ENCODE measurements at regions not wholly inside any gene's neighbourhood (a gene's known extent, or its start where the extent isn't known, plus 50 kb on each side); places are given as distances from the start of the nearest gene placed in this dataset.
"Not testable (repeated sequence)": the region's sequence is repeated elsewhere in the genome, so short reads cannot be mapped to it uniquely, and the experiment has no call there.

GRCh38 chr6:55954436-55954835 is 79.0 kb upstream of the BMP5 start:
- no peak for DNase-seq

- no peak for DNase-seq
Observed at GRCh38 chr6:55953335-55953734, 77.9 kb upstream of the BMP5 start.

- DNase-seq, result no peak
Observed at GRCh38 chr6:55950071-55950814, 74.9 kb upstream of the BMP5 start.

- no peak for DNase-seq
Observed at GRCh38 chr6:55943329-55943728, 67.9 kb upstream of the BMP5 start.

- no peak for DNase-seq
Observed at GRCh38 chr6:55941702-55942101, 66.3 kb upstream of the BMP5 start.

- no peak for DNase-seq
Observed at GRCh38 chr6:55937951-55938690, 62.7 kb upstream of the BMP5 start.

GRCh38 chr6:55937261-55937947 is 62.0 kb upstream of the BMP5 start:
- no peak for DNase-seq

GRCh38 chr6:55931101-55931500 is 55.7 kb upstream of the BMP5 start:
- no peak for DNase-seq

- not testable (repeated sequence) for DNase-seq
Observed at GRCh38 chr6:55927713-55928112, 52.3 kb upstream of the BMP5 start.

GRCh38 chr6:55925292-55925691 is 49.9 kb upstream of the BMP5 start:
- no peak for DNase-seq
